Stomach (tissue), 4 donors: ENCODE measurements at regions not wholly inside any gene's neighbourhood (a gene's known extent, or its start where the extent isn't known, plus 50 kb on each side); places are given as distances from the start of the nearest gene placed in this dataset.

Experiments used
- POLR2A ChIP-seq, 4 donors: fragments of 450-650 bp; IDR thresholded peaks; one replicate each; pipeline ENCODE4 v1.6.1; 2016; ENCODE audit warnings: antibody characterized with exemption in 4 of 4, control low read depth in 2 of 4, mild to moderate bottlenecking in 1 of 4, moderate library complexity in 1 of 4
- TF ChIP-seq, protein P1 (sequence below), 7 experiments: fragments of 450-650 bp in 4 of 7; fragments of 200-600 bp in 3 of 7; sonication (generic) in 3 of 7; IDR thresholded peaks; one replicate each; pipeline ENCODE4 v1.5.1; 2016 to 2019; ENCODE audit warnings: antibody characterized with exemption in 7 of 7, control low read depth in 2 of 7, mild to moderate bottlenecking in 1 of 7

DNA sequence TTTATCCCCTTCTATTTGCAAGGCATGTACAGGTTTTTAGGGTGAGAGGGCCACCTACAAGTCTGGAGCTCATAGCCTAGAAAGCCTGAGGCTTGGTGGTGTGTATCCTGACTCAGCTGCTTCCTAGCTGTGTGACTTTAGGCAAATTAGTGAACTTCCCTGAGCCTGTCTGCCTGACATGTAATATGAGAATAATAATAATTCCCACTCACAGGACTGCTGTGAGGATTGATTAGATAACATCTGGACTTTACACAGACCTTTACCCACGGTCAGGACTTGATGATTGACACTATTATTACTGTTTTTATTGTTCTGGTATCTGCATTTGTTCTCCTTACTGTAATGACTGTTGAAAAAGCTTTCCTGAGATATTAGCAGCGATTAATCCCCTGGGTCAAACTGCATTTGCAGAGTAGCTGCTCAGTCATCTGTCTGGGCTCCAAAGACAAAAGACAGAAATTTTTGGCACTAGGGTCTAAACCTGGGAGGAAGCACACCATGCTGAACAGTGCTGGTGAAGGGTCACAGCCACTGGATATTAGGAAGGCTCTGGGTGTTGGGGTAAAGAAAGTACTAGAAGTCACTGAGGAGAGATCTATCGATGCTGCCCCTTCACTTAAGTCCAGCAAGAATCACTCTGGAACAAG lies 276.5 kb upstream of the FN1 start:
- no peak for TF ChIP-seq POLR2A (IDR thresholded peaks at IDR 0.05)
- TF ChIP-seq, protein P1, sequence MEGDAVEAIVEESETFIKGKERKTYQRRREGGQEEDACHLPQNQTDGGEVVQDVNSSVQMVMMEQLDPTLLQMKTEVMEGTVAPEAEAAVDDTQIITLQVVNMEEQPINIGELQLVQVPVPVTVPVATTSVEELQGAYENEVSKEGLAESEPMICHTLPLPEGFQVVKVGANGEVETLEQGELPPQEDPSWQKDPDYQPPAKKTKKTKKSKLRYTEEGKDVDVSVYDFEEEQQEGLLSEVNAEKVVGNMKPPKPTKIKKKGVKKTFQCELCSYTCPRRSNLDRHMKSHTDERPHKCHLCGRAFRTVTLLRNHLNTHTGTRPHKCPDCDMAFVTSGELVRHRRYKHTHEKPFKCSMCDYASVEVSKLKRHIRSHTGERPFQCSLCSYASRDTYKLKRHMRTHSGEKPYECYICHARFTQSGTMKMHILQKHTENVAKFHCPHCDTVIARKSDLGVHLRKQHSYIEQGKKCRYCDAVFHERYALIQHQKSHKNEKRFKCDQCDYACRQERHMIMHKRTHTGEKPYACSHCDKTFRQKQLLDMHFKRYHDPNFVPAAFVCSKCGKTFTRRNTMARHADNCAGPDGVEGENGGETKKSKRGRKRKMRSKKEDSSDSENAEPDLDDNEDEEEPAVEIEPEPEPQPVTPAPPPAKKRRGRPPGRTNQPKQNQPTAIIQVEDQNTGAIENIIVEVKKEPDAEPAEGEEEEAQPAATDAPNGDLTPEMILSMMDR (IDR thresholded peaks at IDR 0.05) = no peak
